ENCODE measurements at regions not wholly inside any gene's neighbourhood (a gene's known extent, or its start where the extent isn't known, plus 50 kb on each side); places are given as distances from the start of the nearest gene placed in this dataset.
"Not testable (repeated sequence)": the region's sequence is repeated elsewhere in the genome, so short reads cannot be mapped to it uniquely, and the experiment has no call there.

GRCh38 chr21:34271189-34271851 lies 92.5 kb upstream of the KCNE2 start:
- no peak for DNase-seq (ENCODE audit: low read depth in 1 of 2, low spot score in 1 of 2)

GRCh38 chr21:34272321-34272720 lies 91.5 kb upstream of the KCNE2 start:
- no peak for DNase-seq (ENCODE audit: low read depth in 1 of 2, low spot score in 1 of 2)

GRCh38 chr21:34274001-34274400 lies 89.8 kb upstream of the KCNE2 start:
- no peak for DNase-seq (ENCODE audit: low read depth in 1 of 2, low spot score in 1 of 2)

- peak in 1 of 2 donors; percentile 6 for DNase-seq (ENCODE audit: low read depth in 1 of 2, low spot score in 1 of 2)
Measured at GRCh38 chr21:34276711-34277425, 86.9 kb upstream of the KCNE2 start.

- no peak for DNase-seq (ENCODE audit: low read depth in 1 of 2, low spot score in 1 of 2)
Measured at GRCh38 chr21:34278451-34278850, 85.4 kb upstream of the KCNE2 start.

GRCh38 chr21:34279285-34279684 lies 84.5 kb upstream of the KCNE2 start:
- no peak for DNase-seq (ENCODE audit: low read depth in 1 of 2, low spot score in 1 of 2)

- no peak for DNase-seq (ENCODE audit: low read depth in 1 of 2, low spot score in 1 of 2)
Measured at GRCh38 chr21:34279883-34280282, 83.9 kb upstream of the KCNE2 start.

- no peak for DNase-seq (ENCODE audit: low read depth in 1 of 2, low spot score in 1 of 2)
Measured at GRCh38 chr21:34280389-34280795, 83.4 kb upstream of the KCNE2 start.

GRCh38 chr21:34280959-34281358 lies 82.8 kb upstream of the KCNE2 start:
- DNase-seq (ENCODE audit: low read depth in 1 of 2, low spot score in 1 of 2), result no peak

- no peak for DNase-seq (ENCODE audit: low read depth in 1 of 2, low spot score in 1 of 2)
Measured at GRCh38 chr21:34282223-34282622, 81.6 kb upstream of the KCNE2 start.

GRCh38 chr21:34284666-34285065 lies 79.1 kb upstream of the KCNE2 start:
- DNase-seq (ENCODE audit: low read depth in 1 of 2, low spot score in 1 of 2), result no peak

GRCh38 chr21:34288042-34288441 lies 75.8 kb upstream of the KCNE2 start:
- not testable (repeated sequence) for DNase-seq (ENCODE audit: low read depth in 1 of 2, low spot score in 1 of 2)

GRCh38 chr21:34289856-34290255 lies 74.0 kb upstream of the KCNE2 start:
- DNase-seq (ENCODE audit: low read depth in 1 of 2, low spot score in 1 of 2), result no peak

- no peak for DNase-seq (ENCODE audit: low read depth in 1 of 2, low spot score in 1 of 2)
Measured at GRCh38 chr21:34296878-34297277, 66.9 kb upstream of the KCNE2 start.

- DNase-seq (ENCODE audit: low read depth in 1 of 2, low spot score in 1 of 2), result no peak
Measured at GRCh38 chr21:34298534-34299167, 65.2 kb upstream of the KCNE2 start.

- no peak for DNase-seq (ENCODE audit: low read depth in 1 of 2, low spot score in 1 of 2)
Measured at GRCh38 chr21:34299168-34299539, 64.7 kb upstream of the KCNE2 start.

GRCh38 chr21:34302521-34302920 lies 61.3 kb upstream of the KCNE2 start:
- no peak for DNase-seq (ENCODE audit: low read depth in 1 of 2, low spot score in 1 of 2)

GRCh38 chr21:34305605-34306604 lies 57.9 kb upstream of the KCNE2 start:
- DNase-seq (ENCODE audit: low read depth in 1 of 2, low spot score in 1 of 2), result no peak

GRCh38 chr21:34307991-34308532 lies 55.7 kb upstream of the KCNE2 start:
- no peak for DNase-seq (ENCODE audit: low read depth in 1 of 2, low spot score in 1 of 2)

- no peak for DNase-seq (ENCODE audit: low read depth in 1 of 2, low spot score in 1 of 2)
Measured at GRCh38 chr21:34311561-34312330, 52.1 kb upstream of the KCNE2 start.
